ENCODE measurements at regions not wholly inside any gene's neighbourhood (a gene's known extent, or its start where the extent isn't known, plus 50 kb on each side); places are given as distances from the start of the nearest gene placed in this dataset.

DNA sequence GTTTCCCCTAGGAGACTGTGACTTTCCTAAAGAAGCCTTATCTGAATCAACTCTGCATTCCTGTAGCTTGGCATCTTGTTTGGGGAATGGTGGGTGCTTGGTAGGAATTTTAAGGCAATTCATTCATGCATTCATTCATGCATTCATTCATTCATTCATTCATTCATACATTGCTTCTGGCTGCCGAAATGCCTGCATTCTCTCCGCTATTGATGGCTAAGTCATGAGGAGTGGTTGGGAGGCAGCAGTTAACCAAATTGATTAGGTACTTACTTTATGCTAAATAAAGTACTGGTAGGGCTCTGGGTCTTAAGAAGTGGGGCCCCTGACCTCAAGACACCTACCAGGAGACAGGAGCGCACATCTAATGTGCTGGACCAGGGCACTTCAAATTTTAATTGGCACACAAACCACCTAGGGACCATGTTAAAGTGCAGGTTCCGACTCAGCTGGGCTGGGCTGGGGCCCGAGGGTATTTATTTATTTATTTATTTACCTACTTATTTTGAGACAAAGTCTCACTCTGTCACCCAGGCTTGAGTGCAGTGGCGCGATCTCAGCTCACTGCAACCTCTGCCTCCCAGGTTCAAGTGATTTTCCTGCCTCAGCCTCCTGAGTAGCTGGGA is 127.6 kb downstream of the ANKRD60 start:
- TF ChIP-seq, protein P1, sequence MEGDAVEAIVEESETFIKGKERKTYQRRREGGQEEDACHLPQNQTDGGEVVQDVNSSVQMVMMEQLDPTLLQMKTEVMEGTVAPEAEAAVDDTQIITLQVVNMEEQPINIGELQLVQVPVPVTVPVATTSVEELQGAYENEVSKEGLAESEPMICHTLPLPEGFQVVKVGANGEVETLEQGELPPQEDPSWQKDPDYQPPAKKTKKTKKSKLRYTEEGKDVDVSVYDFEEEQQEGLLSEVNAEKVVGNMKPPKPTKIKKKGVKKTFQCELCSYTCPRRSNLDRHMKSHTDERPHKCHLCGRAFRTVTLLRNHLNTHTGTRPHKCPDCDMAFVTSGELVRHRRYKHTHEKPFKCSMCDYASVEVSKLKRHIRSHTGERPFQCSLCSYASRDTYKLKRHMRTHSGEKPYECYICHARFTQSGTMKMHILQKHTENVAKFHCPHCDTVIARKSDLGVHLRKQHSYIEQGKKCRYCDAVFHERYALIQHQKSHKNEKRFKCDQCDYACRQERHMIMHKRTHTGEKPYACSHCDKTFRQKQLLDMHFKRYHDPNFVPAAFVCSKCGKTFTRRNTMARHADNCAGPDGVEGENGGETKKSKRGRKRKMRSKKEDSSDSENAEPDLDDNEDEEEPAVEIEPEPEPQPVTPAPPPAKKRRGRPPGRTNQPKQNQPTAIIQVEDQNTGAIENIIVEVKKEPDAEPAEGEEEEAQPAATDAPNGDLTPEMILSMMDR (IDR thresholded peaks at IDR 0.05) = no peak
- TF ChIP-seq POLR2AphosphoS5 (IDR thresholded peaks at IDR 0.05) (no peak), POLR2A (IDR thresholded peaks at IDR 0.05) (no peak)
